Fibroblast of the aortic adventitia (primary cell): ENCODE measurements at regions not wholly inside any gene's neighbourhood (a gene's known extent, or its start where the extent isn't known, plus 50 kb on each side); places are given as distances from the start of the nearest gene placed in this dataset.
"Not testable (repeated sequence)": the region's sequence is repeated elsewhere in the genome, so short reads cannot be mapped to it uniquely, and the experiment has no call there.

Source experiments
- DNase-seq: peaks from one replicate; pipeline ENCODE4 v3.0.0-alpha.2; 2010; ENCODE audit warnings: low read depth
- H3K4me3 ChIP-seq: 2 replicates; pipeline ENCODE4 v1.5.1; 2011; ENCODE audit warnings: low read depth, mild to moderate bottlenecking, control low read depth, low read length, moderate library complexity
- TF ChIP-seq, protein P1 (sequence below): IDR thresholded peaks from 2 replicates; pipeline ENCODE4 v1.5.1; 2011; ENCODE audit warnings: mild to moderate bottlenecking, low read length, control low read depth, inconsistent platforms; ENCODE audit not compliant: insufficient read depth

DNA sequence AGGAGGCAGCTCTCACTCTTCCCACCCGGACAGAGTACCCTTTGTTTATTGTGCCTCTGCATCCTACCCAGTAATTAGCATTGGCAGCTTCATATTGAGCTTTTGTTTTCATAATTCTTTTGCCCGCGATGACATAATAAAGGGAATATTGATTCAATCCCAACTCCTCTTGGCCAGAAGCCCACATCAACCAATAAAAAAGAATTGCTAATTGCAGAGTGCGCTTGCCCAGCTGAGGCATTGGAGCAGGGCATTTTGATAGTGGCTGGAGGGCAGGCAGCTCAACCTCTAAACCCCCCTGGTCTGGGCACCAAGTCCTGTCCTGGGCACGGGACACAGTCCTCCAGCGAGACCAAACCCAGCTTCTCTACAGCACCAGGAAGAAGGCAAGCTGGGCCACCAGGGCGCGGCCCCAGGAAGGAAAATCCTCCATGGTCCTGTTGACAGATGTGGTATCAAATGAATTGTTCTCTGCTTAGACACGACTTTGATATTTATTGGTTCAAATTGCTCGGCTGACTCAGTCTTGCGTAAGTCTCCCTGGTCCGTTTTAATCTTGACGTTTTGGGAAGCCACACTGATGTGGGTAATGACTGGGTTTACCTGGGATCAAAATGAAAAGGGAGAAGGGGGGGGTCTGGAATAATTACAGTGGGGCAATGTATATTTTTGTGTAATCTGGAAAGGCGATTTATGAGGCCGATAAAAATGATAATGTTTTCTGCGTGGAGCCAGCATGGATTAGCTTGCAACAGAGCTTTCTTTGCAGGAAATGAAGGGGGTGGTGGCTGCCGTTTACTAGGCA, 220.7 kb upstream of the MSX2 start:
- TF ChIP-seq, protein P1, sequence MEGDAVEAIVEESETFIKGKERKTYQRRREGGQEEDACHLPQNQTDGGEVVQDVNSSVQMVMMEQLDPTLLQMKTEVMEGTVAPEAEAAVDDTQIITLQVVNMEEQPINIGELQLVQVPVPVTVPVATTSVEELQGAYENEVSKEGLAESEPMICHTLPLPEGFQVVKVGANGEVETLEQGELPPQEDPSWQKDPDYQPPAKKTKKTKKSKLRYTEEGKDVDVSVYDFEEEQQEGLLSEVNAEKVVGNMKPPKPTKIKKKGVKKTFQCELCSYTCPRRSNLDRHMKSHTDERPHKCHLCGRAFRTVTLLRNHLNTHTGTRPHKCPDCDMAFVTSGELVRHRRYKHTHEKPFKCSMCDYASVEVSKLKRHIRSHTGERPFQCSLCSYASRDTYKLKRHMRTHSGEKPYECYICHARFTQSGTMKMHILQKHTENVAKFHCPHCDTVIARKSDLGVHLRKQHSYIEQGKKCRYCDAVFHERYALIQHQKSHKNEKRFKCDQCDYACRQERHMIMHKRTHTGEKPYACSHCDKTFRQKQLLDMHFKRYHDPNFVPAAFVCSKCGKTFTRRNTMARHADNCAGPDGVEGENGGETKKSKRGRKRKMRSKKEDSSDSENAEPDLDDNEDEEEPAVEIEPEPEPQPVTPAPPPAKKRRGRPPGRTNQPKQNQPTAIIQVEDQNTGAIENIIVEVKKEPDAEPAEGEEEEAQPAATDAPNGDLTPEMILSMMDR = no peak
- DNase-seq = peak; percentile 68
- no peak overlapping the region for H3K4me3 ChIP-seq

DNA sequence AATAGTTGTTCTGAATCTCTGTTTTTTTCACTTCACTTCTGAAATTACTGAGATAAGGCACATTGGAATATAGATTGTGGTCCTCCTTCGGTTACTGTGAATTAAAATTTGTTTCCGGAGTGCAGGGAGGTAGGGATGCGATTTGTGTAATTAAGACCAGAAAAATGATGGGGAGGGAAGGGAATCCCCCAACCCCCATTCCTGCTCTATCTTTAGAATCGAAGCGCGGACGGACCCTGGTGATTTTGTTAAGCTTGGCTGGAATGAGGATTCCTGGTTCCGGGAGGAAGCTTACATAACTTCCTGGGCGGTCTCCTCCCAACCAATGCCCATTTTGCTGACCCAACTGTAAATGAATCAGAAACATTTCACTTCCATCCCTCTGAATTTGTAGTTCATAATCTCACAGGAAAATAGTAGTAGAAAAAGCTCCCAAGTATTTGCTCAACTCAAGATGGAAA, 220.1 kb upstream of the MSX2 start:
- TF ChIP-seq, protein P1 = no peak
- H3K4me3 ChIP-seq = no peak overlapping the region
- peak; percentile 10 for DNase-seq

DNA sequence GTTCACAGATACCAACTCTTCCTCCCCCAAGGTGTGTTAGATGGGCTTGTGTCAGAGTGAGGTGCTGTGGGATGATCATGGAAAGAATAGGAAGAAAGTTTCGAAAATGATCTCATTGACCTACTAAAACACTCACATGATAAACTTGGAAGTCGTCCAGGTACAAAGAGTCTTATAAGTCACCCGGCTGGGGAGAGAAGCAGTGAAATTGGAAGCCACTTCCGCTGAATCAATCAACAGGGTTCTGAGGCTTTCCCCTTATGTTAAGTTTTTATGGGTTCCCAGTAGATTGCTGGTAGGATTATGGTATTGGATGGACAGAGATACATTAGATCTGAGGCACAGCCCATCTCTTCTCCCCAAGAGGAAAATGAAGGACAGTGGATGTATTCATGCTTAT, 218.8 kb upstream of the MSX2 start:
- H3K4me3 ChIP-seq = no peak overlapping the region
- peak; percentile 4 for DNase-seq
- TF ChIP-seq, protein P1 = no peak

DNA sequence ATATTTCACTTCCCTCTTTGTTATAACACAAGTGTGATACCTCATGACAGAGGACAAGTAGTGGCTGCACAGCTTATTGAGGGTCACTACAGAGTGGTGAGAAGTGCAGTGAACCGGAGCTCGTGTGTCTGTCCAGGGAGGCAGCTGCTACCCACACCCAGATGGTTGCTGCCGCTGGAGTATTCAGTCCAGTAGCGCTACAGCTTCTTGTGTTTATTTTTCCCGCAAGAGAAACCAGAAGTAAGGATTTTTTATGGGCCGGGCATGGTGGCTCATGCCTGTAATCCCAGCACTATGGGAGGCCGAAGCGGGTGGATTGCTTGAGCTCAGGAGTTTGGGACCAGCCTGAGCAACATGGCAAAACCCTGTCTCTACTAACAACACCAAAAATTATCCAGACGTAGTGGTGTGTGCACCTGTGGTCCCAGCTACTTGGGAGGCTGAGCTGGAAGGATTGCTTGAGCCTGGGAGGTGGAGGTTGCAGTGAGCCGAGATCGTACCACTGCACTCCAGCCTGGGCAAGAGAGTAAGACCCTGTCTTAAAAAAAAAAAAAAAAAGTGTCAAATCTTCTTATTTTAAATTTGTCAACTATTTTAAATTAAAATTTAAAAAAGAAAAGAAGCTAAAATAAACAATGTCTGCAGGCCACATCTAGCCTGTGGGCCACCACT, 213.5 kb upstream of the MSX2 start:
- H3K4me3 ChIP-seq, DNase-seq: not testable (repeated sequence)

DNA sequence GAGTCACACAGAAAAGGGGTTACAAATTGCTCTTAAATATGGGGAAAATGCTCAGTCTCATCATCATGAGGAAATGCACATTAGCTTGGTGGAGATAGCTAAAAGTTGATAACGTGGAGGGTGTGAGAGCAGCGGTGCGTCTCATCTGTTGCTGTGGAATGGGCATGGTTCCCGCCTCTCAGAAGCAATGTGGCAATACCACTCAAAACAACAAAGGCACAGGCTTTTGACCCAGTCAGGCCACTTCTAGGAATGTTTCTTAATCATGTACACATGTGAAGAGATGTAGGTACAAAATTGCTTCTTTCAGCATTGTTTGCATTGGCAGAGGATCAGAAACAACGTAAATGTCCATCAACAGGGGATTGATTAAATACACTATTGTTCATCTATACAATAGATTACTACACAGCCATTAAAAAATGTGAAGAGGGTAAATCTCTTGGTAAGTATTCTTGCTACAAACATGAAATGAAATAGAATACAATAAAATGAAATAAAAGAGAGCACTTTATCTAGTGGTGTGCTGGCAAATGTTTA, 212.6 kb upstream of the MSX2 start:
- peak; percentile 6 for DNase-seq
- TF ChIP-seq, protein P1 = no peak
- no peak overlapping the region for H3K4me3 ChIP-seq

DNA sequence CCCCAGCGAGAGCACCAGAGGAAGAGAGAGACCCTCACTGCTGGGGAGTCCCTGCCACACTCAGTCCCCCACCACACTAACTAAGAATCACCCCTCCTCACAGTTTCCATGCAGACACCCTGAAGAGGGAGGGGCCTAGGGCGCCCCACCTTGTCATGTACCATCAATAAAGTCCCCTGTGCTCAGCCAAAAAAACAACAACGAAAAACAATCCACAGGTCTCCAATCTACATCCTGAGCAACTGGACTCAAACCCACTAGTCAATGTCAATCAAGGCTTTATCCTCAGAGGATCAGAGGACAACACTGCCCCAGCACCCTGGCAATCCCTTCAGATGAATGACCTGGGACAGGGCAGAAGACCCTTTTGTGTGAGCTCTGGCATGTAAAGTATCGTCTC, 210.1 kb upstream of the MSX2 start:
- H3K4me3 ChIP-seq = no peak overlapping the region
- TF ChIP-seq, protein P1 = no peak
- no peak for DNase-seq

DNA sequence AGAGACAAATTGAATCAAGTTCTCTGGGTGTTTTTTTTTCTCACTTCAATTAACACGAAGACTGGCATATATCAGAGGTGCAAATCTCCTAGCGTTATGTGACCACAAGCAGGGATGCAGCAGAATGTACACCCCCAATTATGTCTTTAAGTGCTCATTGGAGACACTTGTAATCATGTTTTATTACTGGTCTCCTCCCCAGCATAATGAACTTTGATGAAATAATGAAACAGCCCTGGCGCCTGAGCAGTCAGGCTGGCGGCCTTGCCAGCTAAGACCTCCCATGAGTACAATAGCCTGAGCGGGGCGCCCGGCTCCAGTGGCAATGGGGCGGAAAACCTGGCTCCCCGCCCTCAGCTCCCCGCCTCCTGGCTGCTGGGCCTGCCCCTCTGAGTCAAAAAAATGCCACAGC, 209.4 kb upstream of the MSX2 start:
- H3K4me3 ChIP-seq = no peak overlapping the region
- TF ChIP-seq, protein P1 = no peak
- no peak for DNase-seq
